Esophagus squamous epithelium (tissue), 4 donors: ENCODE measurements at regions not wholly inside any gene's neighbourhood (a gene's known extent, or its start where the extent isn't known, plus 50 kb on each side); places are given as distances from the start of the nearest gene placed in this dataset.

Experiments used
- CTCF ChIP-seq, 6 experiments: fragments of 450-650 bp in 4 of 6; fragments of 200-600 bp in 2 of 6; sonication (generic) in 2 of 6; IDR thresholded peaks; one replicate each; pipeline ENCODE4 v1.5.1; 2016 to 2019; ENCODE audit warnings: antibody characterized with exemption in 6 of 6, mild to moderate bottlenecking in 4 of 6, moderate library complexity in 4 of 6
- POLR2A ChIP-seq, 4 donors: fragments of 450-650 bp; IDR thresholded peaks; one replicate each; pipeline ENCODE4 v1.6.1; 2017; ENCODE audit warnings: antibody characterized with exemption in 4 of 4, mild to moderate bottlenecking in 4 of 4, moderate library complexity in 3 of 4

- TF ChIP-seq CTCF (IDR thresholded peaks at IDR 0.05) (no peak), POLR2A (IDR thresholded peaks at IDR 0.05) (no peak)
Measured at GRCh38 chr1:8213136-8213535, 104.8 kb upstream of the SLC45A1 start.
